HG02870 (cell line): ENCODE measurements at regions not wholly inside any gene's neighbourhood (a gene's known extent, or its start where the extent isn't known, plus 50 kb on each side); places are given as distances from the start of the nearest gene placed in this dataset.
"Not testable (repeated sequence)": the region's sequence is repeated elsewhere in the genome, so short reads cannot be mapped to it uniquely, and the experiment has no call there.

Experiments used
- ATAC-seq: cut with Tn5 transposase; IDR thresholded peaks from one replicate; pipeline ENCODE4 v1.9.1; 2021; ENCODE audit warnings: mild to moderate bottlenecking, moderate library complexity; ENCODE audit not compliant: unreplicated experiment

DNA sequence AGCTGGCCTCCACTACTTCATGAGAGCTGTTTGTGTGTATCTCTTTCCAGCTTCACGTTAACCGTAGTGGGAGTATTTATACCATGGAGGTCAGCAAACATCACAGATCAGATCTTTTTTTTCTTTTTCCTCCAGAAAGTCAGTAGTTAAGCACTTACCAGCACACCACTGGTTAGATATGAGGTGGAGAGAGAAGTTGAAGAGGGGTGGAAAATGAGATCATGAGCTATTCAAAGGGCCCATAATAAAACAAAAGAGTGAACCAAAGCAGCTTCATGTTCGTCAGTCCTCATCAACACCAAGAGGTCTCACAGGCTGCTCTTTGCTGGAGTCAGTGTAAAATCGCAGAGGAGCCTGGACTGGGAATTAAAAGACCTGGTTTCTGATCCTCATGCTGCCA, 125.1 kb upstream of the SGK1 start:
- no peak for ATAC-seq

DNA sequence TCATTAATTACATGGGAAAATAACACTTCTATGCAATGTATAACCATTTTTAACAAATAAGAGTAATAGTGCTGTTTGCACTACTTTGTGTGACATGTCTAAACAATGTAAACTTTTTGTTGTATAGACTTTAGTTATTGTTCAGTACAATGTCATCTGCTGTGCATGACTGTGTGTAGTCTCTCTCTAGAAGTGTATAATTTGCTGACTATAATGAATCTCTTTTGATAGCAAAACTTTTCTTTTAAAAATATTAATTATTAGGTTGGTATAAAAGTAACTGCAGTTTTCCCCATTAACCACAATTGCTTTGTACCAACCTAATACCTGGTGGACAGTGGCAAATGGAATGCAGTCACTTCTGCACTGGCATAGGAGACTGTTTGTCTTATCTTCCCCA, 124.2 kb upstream of the SGK1 start:
- ATAC-seq: no peak

DNA sequence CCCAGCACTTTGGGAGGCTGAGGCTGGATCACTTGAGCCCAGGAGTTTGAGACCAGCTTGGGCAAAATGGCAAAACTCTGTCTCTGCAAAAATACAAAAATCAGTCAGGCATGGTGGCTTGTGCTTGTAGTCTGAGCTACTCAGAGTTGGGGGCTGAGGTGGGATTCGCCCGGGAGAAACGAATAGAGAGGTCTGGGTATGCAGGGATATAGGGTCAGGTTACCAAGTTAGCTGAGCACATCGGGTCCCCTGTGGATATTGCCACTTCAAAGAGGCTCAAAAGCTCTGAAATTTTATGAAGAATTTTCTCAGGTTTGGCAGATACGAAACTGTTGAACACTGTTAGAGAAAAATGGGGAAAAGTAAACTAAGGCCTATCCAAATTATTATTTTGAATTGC, 120.9 kb upstream of the SGK1 start:
- no peak for ATAC-seq

DNA sequence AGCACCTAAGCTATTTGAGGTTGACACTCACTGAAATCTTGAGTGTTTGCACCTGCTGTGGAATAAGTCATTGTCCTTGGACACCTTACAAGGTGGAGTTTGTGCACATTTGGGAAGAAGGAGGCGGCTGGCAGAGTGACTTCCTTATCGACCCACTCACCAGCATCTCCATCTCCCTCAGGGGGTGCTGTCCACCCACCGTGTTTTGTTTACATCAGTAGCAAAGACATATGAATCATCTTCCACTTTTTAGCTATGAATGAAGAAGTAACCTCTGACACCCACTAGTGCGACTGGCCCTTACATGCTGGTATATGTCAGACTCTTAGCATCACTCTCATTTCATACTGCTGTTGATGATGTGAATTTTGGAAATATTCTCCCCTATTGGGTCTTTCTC, 119.5 kb upstream of the SGK1 start:
- peak; percentile 44 for ATAC-seq

DNA sequence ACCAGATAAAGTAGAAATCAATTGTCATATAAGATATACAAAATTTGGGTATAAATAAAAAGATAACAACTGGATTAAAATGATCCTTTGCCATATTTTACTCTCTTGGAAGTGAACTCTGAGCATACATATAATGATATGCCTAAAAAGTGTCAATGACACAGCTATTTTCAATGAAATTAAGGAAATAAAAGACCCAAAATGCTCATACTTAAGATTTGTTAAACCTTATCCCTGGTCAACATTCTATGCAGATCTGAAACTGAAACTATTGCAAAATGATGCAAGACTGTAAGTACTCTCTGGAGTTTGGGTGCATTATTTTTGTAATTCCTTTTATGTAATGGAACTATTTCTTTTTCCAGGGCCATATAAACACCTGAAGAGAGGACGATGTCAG, 119.0 kb upstream of the SGK1 start:
- ATAC-seq: no peak

DNA sequence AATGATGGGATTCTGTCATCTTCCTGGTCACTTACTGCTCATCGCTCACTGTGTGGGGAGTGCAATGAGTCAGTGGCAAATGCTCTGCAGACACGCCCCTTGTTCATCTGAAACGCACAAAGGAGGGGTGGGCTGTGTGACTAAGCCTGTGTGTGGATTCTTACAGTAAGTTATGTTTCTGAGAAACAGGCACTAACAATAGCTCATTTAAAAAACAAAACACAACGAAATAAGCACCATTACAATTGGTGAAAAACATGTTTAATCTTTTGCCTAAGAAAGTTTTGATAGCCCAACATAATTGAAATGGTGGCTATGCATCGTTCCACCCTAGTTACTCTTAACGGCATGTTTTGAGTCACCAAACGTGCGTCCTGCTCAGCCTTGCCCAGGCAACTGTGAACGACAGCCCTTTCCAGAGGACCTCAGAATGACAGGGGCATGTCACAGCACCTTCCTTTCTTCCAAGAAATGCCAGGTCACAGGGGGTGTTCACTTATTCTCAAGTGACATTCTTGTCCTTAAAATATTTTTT, 118.4 kb upstream of the SGK1 start:
- ATAC-seq: peak; percentile 93

DNA sequence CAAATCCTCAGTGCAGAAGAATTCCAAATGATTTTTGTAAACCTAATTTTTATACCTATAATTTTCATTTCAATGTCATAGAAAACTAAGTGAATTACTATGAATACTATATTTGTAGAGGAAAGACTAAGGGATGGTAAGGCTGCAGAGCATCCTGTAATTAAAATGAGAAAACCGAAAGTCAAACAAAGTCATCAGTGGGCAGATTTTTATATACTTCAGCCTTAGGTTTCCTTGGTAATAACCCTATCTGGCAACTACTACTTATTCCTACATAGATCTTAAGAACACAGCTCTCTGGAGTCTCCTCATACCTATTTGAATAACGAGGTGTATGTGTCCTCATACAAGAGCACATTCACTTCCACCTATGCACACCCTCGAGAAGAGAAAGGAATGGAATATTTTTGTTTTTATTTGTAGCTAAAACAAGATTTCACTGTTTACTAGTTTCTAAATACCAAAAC, 117.9 kb upstream of the SGK1 start:
- ATAC-seq: no peak

DNA sequence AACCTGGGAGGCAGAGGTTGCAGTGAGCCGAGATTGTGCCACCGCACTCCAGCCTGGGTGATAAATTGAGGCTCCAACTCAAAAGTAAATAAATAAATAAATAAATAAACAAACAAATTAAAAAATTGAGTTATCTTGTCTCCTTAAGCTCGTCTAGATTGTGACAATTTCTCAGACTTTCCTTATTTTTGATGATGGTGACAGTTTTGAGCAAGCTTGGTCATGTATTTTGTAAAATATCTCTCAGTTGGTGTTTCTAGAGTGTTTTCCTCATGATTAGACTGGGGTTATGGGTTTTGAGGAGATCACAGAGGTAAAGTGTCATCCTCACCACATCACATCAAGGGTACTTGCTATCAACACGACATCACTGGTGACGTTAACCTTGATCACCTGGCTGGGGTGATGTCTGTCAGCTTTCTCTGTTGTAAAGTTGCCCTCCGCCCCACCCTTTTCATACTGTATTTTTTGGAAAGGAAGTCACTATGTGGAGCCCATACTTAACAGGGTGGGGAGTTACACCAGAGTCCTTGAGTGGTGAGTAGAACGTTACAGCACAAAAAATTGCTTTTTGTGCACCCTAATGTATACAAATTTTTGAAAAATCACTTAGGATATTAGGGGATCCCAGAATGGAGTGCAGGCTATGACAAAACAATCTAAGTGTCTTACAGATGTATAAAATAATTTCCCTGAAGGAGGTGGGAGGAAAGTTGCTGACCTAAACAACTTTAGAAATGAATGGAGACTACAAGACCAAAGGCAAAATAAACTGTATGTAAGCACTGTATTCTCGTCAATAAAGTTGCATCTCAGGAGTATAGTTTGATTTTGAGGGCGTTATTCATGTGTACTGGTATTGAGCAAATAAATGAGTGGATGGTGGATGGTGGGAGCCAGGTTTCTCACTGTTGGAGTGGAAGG, 116.4 kb upstream of the SGK1 start:
- no peak for ATAC-seq

DNA sequence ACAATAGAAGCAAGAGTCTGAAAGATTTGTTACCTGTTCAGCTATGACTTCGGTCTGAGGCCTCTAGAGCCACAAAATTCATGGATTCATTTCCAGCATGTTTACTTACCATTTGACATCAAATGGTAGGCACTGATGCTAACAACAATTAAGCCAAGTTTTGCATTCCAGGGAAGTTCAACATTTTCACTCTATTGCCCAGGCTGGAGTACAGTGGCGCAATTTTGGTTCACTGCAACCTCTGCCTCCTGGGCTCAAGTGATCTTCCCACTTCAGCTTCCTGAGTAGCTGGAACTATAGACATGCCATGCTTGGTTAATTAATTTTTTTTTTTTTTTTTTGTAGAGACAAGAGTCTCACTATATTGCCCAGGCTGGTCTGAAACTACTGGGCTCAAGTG, 114.1 kb upstream of the SGK1 start:
- no peak for ATAC-seq

DNA sequence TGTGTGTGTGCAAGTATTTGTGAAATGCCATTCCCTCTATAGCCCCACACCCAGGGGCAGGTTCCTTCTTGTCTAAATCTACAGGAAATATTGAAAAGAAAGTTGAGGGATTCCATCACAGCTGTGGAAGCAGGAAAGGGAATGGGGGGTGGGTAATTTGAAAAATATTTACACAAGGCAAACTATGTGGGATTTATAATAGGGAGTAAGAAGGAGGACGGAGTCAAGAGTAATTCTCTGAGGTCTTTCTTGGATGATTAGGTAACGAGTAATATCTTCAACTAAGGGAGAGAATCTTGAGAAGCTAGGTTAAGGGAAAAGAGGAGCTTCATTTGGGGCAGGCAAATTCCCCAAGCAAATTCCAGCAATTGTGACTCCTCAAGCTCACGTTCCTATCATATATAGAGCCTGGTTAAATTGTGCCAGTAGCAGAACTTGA, 113.5 kb upstream of the SGK1 start:
- no peak for ATAC-seq

DNA sequence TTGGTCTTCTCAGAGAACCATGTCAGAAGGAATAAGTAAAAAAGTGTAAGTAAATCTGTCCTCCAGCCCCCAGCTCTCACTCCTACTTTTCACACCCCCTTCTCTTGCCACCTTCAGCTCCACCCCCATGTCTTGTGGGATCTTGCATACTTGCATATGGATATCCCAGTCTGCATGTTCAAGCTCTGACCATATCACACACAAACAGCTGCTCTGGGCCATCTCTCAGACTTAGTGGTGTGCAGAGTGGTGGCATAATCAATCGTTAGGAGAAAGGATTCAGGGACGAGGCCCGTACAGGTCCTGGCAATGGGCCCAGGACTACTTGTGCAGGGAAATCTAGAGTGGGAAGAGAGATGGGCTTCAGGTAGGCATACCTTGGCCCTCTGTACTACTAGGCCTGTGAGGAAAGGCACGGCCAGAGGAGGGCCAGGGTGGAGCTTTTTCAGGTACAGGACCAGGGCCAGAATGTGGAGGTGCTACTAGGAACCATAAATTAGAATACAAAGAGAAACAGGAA, 112.0 kb upstream of the SGK1 start:
- no peak for ATAC-seq

DNA sequence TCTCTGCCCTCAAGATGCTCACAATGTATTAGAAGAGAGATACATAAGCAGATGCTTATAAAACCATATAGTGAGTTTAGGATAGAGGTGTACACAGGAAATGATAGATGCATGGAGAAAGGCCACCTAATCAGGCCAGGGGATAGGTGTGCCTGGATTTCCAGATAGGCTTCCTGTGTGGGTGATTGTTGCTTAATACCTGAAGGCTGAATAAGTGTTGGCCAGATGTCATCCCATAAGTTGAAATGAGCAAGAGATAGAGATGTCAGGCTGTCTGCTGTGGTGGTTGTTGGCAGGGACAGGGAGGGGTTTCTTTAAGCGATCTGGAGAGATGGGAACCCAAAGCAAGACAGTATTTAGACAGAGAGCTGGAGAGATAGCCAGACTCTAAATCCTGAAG, 109.8 kb upstream of the SGK1 start:
- no peak for ATAC-seq

DNA sequence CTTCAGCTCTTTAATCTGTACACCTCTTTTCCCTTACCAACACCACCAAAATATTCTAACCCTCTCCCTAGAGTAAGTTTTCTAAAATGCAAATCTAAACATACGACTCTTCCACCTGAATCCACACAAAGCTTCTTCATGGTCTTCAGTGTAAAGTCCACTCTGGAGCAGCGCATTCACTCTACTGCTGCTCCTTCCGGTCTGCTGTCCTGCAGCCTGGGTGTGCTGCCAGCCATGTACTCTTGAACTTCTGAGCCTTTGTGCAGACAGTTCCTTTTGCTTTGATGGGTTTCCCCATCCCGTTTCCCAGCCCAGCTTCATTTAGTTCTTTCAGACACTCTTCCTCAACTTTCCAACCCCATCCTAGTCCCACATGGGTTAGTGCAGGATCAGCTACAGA, 108.7 kb upstream of the SGK1 start:
- ATAC-seq: no peak

DNA sequence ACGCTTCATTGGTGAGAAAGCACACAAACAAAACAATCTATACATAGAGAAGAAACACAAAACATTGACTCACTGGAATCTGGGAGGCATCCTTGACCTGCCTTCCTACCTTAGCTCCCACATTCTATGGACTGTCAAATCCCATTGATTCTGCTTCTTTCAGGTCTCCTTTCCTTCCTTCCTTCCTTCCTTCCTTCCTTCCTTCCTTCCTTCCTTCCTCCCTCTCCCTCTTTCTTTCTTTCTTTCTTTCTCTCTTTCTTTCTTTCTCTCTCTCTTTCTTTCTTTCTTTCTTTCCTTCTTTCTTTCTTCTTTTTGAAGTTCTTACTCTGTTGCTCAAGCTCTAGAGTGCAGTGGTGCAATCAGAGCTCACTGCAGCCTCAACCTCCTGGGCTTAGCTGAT, 108.0 kb upstream of the SGK1 start:
- ATAC-seq: not testable (repeated sequence)

DNA sequence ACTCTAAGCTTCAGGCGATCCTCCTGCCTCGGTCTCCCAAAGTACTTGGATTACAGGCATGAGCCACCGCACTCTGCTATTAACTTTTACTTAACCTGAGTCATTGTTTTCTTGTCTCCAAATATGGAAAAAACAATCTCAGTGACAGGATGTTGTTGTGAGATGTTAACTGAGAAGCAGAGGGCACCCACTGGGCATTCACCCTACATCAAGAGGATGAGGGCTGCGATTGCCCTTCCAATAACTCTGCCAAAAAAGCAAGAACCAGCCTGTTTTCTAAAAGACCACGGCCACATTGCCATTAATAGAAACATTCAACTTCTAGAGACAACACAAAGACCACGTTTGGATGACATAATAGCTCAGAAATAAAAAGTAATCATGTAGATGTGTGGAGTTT, 107.6 kb upstream of the SGK1 start:
- ATAC-seq: no peak

DNA sequence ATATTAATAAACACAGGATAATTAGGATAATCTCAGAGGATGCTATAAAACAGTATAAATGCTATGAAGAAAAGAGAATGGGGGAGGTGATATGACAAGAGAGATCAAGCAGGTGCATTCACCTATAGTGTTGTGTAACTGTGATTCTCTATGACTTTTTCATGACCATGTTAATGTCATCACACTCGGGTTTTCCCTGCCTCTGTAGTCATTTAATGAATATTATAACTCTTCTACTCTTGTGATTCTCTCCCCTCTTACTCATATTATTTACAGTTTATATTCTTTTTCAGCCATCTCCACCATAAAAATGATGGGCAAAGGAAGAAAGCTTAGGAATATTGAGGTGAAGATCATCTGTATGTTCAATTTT, 106.9 kb upstream of the SGK1 start:
- ATAC-seq: no peak

DNA sequence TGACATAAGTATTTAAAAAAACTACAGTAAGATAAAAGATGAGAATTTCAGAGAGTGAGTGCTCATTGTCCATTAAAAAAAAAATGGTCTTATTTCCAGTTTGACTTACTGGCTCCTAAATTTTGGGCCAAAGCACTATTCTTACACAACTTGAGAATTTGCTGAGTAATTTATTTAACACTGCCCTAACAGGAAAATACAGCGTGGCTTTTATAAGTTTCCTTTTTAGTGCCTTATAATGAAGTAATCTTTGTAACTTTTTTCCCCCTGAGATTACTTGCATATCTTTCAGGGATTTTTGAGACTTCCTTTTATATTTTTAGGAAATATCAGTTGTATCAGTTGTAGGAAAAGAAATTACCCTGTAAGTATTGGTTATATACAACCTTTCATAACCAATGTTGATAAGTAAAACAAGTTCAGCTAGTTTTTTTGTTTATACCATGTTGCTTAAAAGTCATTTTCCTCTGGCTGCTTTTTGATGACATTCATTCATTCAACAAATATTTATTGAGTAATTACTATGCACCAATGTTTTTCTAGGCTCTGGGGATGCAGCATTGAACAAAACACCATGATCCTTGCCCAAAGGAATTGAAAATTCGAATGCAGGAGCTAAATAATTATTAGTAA, 106.4 kb upstream of the SGK1 start:
- ATAC-seq: no peak

DNA sequence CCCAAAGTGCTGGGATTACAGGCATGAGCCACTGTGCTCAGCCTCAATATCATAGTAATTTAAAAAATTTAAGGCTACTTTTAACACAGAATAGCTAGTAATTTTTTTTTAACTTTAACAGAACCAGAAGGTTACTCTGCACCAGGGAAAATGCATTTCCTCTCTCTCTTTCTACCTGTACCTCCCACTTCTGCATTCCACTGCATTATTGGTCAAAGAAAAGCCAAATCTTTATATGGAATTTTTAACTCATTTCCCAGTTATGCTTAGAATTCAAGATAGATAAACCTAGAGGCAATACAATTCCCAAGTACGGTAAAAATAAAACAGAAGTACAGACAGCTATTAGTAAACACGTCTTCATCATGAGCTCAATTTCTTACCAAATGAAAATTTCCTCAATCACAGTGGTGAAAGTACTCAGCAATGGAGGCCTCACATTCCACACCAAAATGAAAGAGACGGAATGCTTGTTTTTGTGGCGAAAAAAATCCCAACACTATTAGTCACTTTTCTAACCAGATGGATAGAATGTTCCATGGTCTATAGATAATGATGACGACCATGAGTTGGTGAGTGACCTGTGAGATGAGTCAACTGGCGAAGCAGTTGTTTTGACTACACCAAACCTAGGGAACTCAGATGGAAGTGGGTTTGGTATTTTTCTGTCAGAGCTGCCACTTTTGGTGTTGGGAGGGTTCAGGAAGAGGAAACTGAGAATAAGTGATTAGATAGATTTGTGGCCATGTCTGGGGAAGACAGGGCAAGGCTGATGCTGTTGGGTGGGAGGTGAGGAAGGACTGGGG, 104.7 kb upstream of the SGK1 start:
- ATAC-seq: peak; percentile 65

DNA sequence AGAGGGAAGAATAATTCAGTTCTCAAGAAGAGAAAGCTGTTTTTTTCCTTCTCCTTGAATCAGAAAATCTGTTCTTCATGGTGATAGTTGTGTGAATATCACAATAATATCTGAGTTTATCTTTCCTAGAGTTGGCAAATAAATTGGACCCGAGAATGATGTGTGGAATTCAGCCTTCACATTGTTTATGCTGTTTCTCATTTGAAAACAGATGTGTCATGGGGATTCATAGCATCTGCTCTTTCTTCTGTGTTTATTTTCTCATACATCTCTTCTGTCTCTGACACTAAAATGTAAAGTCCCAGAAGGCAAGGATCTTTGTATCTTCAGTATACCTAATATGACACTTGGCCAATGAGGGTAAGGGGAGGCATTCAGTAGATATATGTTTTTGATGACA, 103.6 kb upstream of the SGK1 start:
- ATAC-seq: no peak

DNA sequence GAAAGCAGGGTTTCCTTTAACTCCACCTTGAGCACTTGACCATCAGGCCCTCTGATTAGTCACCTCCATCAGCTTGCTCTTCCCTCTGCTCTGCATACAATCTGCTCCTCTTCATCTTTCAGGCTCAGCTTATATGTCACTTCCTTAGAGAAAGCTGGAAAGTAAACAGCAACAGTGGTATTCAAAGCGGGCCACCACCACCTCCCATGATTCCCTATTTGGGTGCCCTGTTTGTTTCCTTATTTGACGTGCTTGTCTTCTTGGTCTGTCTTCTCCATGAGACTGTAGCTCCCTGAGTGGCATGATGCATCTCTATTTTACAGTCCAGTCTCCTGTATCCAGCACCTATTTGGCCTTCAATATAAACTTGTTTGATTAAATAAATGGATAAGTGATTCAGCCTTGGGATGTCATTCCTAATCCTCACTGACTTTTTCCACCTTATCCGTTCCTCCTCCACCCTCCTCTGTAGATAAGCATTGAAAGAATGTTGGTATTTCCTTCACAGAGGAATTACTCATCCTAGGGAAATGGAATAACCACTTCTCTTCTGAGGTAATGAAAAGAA, 102.8 kb upstream of the SGK1 start:
- no peak for ATAC-seq

DNA sequence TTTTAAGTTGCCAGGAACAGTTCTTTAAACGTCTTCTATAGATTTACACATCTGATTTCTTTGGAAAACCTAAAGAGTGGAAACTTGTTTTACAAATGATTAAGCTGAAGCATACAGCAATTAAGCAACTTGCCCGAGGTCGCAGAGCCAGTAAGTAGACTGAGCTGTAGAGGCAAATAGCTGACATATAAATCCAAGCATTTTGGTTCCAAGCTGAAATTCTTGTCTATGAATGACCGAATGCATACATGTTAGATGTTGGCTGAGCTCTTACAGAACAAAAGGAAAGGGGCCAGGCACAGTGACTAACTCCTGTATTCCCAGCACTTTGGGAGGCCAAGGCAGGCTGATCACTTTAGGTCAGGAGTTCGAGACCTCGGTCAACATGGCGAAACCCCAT, 101.8 kb upstream of the SGK1 start:
- ATAC-seq: no peak
